Gastrocnemius medialis (tissue), 4 donors: ENCODE measurements at regions not wholly inside any gene's neighbourhood (a gene's known extent, or its start where the extent isn't known, plus 50 kb on each side); places are given as distances from the start of the nearest gene placed in this dataset.
"Not testable (repeated sequence)": the region's sequence is repeated elsewhere in the genome, so short reads cannot be mapped to it uniquely, and the experiment has no call there.

Source experiments
- ATAC-seq, 2 donors: fragments of 150-250 bp; one replicate each; pipeline ENCODE4 v1.9.1; 2016
- DNase-seq, 2 donors: peaks; one replicate each; pipeline ENCODE4 v3.0.0-alpha.2; 2019
- H3K27ac ChIP-seq, 4 donors: fragments of 200-600 bp; sonication (generic); 1 replicate in 1 of 4; 2 replicates in 3 of 4; pipeline ENCODE4 v1.5.1; 2016 to 2018; ENCODE audit warnings: mild to moderate bottlenecking in 2 of 4, moderate library complexity in 1 of 4
- H3K27me3 ChIP-seq, 3 donors: fragments of 200-600 bp; sonication (generic) in 2 of 3; 1 replicate in 1 of 3; 2 replicates in 2 of 3; pipeline versions ENCODE4 v1.5.1 to v1.6.0; 2016 to 2019; ENCODE audit warnings: mild to moderate bottlenecking in 1 of 3, moderate library complexity in 1 of 3
- H3K36me3 ChIP-seq, 2 donors: fragments of 200-600 bp; sonication (generic) in 1 of 2; one replicate each; pipeline ENCODE4 v1.5.1; 2017 to 2018
- H3K4me1 ChIP-seq, 2 donors: fragments of 200-600 bp; sonication (generic) in 1 of 2; one replicate each; pipeline ENCODE4 v1.5.1; 2016 to 2017; ENCODE audit warnings: mild to moderate bottlenecking in 2 of 2
- H3K4me3 ChIP-seq, 4 donors: fragments of 200-600 bp; sonication (generic) in 3 of 4; 1 replicate in 1 of 4; 2 replicates in 3 of 4; pipeline ENCODE4 v1.5.1; 2016 to 2019; ENCODE audit warnings: mild to moderate bottlenecking in 2 of 4
- H3K9me3 ChIP-seq, 3 donors: fragments of 200-600 bp; sonication (generic) in 2 of 3; 1 replicate in 1 of 3; 2 replicates in 2 of 3; pipeline ENCODE4 v1.5.1; 2016 to 2019
- POLR2A ChIP-seq, 2 donors: fragments of 450-650 bp; IDR thresholded peaks; one replicate each; pipeline ENCODE4 v1.6.1; 2017; ENCODE audit warnings: antibody characterized with exemption in 2 of 2, mild to moderate bottlenecking in 2 of 2, moderate library complexity in 2 of 2
- in situ Hi-C, 4 donors: fragments of 200-750 bp; cut with MboI; loops; one replicate each; pipeline versions ENCODE4 v1.15.0 to v1.8.0; 2017; ENCODE audit warnings: low sequenced_read_pairs in 4 of 4
- intact Hi-C: fragments of 100-400 bp; cut with DNase I; formaldehyde crosslinking; loops from one replicate; pipeline ENCODE4 v1.15.1; 2023; ENCODE audit warnings: low total_unique reads
- TF ChIP-seq, protein P1 (sequence below), 5 experiments: fragments of 450-650 bp in 3 of 5; fragments of 200-600 bp in 2 of 5; sonication (generic) in 2 of 5; IDR thresholded peaks in 4 of 5; conservative IDR thresholded peaks in 1 of 5; 1 replicate in 4 of 5; 2 replicates in 1 of 5; pipeline ENCODE4 v1.5.1; 2016 to 2019; ENCODE audit warnings: antibody characterized with exemption in 5 of 5, mild to moderate bottlenecking in 3 of 5, moderate library complexity in 3 of 5

DNA sequence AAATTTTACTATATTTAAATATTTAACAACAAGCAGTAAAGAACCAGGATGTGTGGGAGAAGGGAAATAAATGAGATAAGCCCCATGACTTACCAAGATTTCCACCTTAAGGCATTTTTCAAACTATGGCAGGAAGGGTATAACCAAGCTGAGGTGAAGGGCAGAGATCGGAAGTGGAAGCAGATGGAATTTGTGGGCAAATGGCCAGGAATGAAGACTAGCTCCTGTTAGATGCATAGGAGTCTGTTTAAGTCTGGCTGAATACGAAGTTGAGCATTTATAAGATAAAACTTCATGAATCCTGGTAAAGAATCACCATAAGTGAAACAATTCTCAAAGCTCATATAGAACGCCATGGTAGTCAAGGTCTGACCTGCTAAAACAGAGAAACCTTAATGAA is 163.5 kb downstream of the DIO2 start:
- H3K27ac ChIP-seq = no peak overlapping the region
- no peaks in the 10 kb centered on the region for H3K4me1 ChIP-seq
- ATAC-seq (no peak), DNase-seq (no peak)
- no peaks in the 10 kb centered on the region for H3K27me3 ChIP-seq
- in situ Hi-C loops (no loop called here), intact Hi-C loops (no loop called here)
- no peaks in the 10 kb centered on the region for H3K36me3 ChIP-seq
- TF ChIP-seq, protein P1, sequence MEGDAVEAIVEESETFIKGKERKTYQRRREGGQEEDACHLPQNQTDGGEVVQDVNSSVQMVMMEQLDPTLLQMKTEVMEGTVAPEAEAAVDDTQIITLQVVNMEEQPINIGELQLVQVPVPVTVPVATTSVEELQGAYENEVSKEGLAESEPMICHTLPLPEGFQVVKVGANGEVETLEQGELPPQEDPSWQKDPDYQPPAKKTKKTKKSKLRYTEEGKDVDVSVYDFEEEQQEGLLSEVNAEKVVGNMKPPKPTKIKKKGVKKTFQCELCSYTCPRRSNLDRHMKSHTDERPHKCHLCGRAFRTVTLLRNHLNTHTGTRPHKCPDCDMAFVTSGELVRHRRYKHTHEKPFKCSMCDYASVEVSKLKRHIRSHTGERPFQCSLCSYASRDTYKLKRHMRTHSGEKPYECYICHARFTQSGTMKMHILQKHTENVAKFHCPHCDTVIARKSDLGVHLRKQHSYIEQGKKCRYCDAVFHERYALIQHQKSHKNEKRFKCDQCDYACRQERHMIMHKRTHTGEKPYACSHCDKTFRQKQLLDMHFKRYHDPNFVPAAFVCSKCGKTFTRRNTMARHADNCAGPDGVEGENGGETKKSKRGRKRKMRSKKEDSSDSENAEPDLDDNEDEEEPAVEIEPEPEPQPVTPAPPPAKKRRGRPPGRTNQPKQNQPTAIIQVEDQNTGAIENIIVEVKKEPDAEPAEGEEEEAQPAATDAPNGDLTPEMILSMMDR (IDR thresholded peaks at IDR 0.05 in 4 of 5, conservative IDR thresholded peaks at IDR 0.05 in 1 of 5) = no peak
- no peak for TF ChIP-seq POLR2A (IDR thresholded peaks at IDR 0.05)
- no peak overlapping the region for H3K4me3 ChIP-seq
- H3K9me3 ChIP-seq = no peaks in the 10 kb centered on the region

DNA sequence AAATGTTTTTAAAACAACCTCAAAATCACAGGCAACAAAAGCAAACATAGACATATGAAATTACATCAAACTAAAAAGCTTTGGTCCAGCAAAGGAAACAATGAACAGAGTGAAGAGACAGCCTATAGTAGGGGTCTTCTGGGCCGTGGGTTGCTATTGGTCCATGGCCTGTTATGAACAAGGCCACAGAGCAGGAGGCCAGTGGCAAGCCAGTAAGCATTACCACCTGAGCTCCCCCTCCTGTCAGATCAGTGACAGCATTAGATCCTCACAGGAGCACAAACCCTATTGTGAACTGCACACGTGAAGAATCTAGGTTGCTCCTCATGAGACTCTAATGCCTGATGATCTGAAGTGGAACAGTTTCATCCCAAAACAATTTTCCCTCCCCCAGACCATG is 174.0 kb downstream of the DIO2 start:
- Histone ChIP-seq H3K27me3 (no peaks in the 10 kb centered on the region), H3K4me3 (no peak overlapping the region), H3K36me3 (no peaks in the 10 kb centered on the region), H3K4me1 (no peaks in the 10 kb centered on the region), H3K27ac (no peak overlapping the region), H3K9me3 (no peaks in the 10 kb centered on the region)
- ATAC-seq (no peak), DNase-seq (no peak)
- in situ Hi-C loops = no loop called here
- intact Hi-C loops = no loop called here
- TF ChIP-seq POLR2A (IDR thresholded peaks at IDR 0.05) = no peak
- TF ChIP-seq, protein P1 (IDR thresholded peaks at IDR 0.05 in 4 of 5, conservative IDR thresholded peaks at IDR 0.05 in 1 of 5) = no peak

GRCh38 chr14:80024417-80024816 is 186.9 kb downstream of the DIO2 start:
- DNase-seq (no peak), ATAC-seq (no peak)
- Histone ChIP-seq H3K27me3 (no peaks in the 10 kb centered on the region), H3K4me3 (no peak overlapping the region), H3K9me3 (no peaks in the 10 kb centered on the region), H3K4me1 (no peaks in the 10 kb centered on the region), H3K27ac (no peak overlapping the region), H3K36me3 (no peaks in the 10 kb centered on the region)
- in situ Hi-C loops = no loop called here
- TF ChIP-seq POLR2A (IDR thresholded peaks at IDR 0.05) = no peak
- TF ChIP-seq, protein P1 (IDR thresholded peaks at IDR 0.05 in 4 of 5, conservative IDR thresholded peaks at IDR 0.05 in 1 of 5) = no peak
- intact Hi-C loops = no loop called here

DNA sequence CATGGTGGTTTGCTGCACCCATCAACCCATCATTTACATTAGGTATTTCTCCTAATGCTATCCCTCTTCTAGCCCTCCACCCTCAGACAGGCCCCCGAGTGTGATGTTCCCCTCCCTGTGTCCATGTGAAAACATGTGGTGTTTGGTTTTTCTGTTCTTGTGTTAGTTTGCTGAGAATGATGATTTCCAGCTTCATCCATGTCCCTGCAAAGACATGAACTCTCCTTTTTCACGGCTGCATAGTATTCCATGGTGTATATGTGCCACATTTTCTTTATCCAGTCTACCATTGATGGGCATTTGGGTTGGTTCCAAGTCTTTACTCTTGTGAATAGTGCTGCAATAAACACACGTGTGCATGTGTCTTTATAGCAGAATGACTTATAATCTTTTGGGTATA is 192.8 kb downstream of the DIO2 start:
- ATAC-seq, H3K27me3 ChIP-seq, H3K9me3 ChIP-seq, in situ Hi-C loops, H3K27ac ChIP-seq, H3K4me1 ChIP-seq, H3K36me3 ChIP-seq, DNase-seq, H3K4me3 ChIP-seq, intact Hi-C loops: not testable (repeated sequence)

DNA sequence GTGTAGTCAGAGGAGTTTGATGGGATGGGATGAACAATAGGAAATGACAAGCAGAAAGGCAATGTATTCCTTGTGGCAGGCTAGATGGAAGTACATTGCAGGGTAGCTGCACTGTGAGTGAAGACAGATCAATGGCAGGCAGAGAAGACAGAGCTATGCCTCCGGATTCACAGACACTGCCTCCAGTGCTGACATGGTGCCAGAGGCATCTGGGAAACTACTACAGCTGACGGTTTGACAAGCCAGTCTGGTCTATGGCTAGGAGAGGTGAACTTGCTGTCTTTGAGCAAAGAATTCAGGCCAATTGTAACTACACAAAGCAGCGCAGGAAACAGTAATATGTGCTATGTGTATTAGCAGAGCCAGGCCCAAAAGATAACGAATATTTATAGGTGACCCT is 193.5 kb downstream of the DIO2 start:
- no peak for TF ChIP-seq POLR2A (IDR thresholded peaks at IDR 0.05)
- TF ChIP-seq, protein P1 (IDR thresholded peaks at IDR 0.05 in 4 of 5, conservative IDR thresholded peaks at IDR 0.05 in 1 of 5) = no peak
- ATAC-seq (no peak), DNase-seq (no peak)
- no peak overlapping the region for H3K4me3 ChIP-seq
- no peak overlapping the region for H3K27ac ChIP-seq
- in situ Hi-C loops = no loop called here
- H3K36me3 ChIP-seq = no peaks in the 10 kb centered on the region
- intact Hi-C loops = no loop called here
- no peaks in the 10 kb centered on the region for H3K27me3 ChIP-seq
- no peaks in the 10 kb centered on the region for H3K9me3 ChIP-seq
- no peaks in the 10 kb centered on the region for H3K4me1 ChIP-seq

- H3K27me3 ChIP-seq, ATAC-seq, in situ Hi-C loops, H3K4me3 ChIP-seq, intact Hi-C loops, H3K9me3 ChIP-seq, H3K27ac ChIP-seq, H3K36me3 ChIP-seq, DNase-seq, H3K4me1 ChIP-seq: not testable (repeated sequence)
These were observed 201.1 kb downstream of the DIO2 start for GRCh38 chr14:80010245-80010644.
